ENCODE measurements at regions not wholly inside any gene's neighbourhood (a gene's known extent, or its start where the extent isn't known, plus 50 kb on each side); places are given as distances from the start of the nearest gene placed in this dataset.
"Not testable (repeated sequence)": the region's sequence is repeated elsewhere in the genome, so short reads cannot be mapped to it uniquely, and the experiment has no call there.

DNA sequence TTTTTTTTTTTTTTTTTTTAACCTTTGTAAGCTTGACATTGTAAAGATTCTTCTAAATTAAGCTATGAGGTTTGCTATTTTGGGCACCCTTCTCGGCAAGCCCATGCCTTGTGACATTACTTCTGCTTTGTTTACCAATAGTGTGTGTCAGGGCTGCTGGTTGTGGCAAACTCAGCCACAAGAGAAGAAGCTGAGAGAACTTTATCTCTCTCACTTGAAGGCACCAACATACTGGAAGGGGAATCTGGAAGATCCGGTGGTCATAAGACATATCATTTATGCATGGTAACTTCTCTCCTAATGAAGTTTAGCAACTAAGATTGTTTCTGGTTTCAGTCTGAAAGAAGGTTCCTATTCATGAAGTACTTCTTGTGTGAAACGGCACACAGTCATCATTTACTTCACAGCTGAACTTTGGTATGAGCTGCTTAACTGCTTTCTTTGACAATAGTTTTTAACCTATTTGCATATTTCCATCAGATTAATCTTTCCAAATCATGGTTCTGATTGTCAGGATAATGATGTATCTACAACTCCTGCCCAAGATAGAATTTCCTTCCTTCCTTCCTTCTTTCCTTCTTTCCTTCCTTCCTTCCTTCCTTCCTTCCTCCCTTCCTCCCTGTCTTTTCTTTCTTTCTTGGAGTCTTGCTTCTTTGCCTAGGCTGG lies 189.3 kb downstream of the NFKBIZ start:
- no peak for DNase-seq

DNA sequence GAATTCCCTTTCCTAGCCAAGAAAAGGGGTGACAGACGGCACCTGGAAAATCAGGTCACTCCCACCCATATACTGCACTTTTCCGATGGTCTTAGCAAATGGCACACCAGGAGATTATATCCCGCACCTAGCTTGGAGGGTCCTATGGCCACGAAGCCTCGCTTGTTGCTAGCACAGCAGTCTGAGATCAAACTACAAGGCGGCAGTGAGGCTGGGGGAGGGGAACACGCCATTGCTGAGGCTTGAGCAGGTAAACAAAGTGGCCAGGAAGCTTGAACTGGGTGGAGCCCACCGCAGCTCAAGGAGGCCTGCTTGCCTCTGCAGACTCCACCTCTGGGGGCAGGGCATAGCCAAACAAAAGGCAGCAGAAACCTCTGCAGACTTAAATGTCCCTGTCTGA lies 190.8 kb downstream of the NFKBIZ start:
- not testable (repeated sequence) for DNase-seq

DNA sequence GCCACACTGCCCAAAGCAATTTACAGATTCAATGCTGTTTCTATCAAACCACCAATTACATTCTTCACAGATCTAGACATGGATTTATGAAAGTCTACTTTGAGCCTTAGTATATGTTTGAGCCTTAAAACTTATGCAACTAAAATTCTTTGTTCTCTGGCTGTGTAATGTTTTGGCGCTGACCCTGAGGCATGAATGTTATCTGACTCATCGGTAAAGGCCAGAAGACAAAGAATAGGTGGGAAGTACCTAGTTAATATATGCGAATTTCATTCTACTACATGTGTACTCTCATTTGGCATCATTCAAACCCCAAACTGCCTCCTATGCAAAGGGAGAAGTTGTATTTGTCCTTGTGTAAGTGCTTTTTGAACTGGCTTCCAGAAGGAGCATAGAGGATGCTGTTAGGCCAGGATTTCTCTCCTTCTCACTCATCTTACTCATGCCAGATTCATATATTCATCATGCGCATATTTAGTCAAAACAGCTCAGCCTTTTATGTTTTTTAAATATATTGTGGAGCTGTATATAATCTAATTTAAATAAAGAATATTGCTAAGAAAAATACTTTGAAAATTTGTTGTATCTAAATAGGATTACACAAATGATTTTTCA lies 204.2 kb downstream of the NFKBIZ start:
- no peak for DNase-seq

GRCh38 chr3:102054543-102055080 lies 205.3 kb downstream of the NFKBIZ start:
- peak; percentile 23 for DNase-seq

GRCh38 chr3:102057781-102058421 lies 208.6 kb downstream of the NFKBIZ start:
- DNase-seq = no peak

DNA sequence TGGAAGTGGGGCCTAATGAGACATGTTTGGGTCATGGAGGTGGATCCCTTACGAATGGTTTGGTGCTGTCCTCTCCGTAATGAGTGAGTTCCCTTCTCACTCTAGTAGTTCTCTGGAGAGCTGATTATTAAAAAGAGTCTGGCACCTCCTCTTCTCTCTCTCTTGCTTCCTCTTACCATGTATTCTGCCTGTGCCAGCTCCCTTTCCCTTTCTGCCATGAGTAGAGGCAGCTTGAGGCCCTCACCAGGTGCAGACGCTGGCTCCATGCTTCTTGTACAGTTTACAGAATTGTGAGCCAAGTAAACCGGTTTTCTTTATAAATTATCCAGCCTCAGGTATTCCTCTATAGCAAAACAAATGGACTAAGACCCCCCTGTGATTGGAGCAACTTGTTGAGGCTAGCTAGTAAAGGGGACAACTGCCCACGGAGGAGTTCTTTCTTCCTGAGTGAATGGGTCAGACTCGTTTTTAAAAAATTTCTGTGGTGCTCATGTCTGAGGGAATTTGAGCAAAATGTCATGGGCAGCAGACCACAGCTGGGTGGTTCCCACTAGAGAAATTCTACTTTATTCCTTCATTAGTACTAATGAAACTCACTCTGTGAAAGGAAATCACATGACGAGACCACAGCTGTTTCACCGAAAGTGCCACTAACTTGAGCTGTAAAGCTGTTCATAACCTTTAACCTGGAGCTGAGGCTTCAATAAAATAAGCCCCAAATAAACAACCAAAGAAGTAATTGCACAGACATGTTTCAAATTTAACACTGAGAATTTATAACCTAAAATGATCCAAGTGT lies 210.0 kb downstream of the NFKBIZ start:
- no peak for DNase-seq

DNA sequence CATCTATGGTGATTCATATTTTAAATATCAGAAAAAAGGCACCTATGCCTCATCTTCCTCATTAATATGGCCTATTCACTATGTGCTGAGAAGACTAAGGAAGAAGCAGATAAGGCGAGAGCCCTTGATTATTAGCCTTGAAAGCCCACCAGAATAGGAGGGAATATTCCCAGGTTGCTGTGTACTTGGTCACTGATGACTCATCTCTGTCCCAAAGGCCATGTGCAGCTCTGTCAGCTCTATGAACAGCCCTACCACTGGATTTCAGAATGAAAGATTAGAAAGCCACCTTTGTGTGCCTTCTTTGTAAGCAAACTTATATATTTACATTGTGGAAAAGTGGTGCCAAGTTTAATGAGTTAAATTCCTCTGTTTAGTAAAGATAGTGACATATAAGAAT lies 211.5 kb downstream of the NFKBIZ start:
- no peak for DNase-seq

DNA sequence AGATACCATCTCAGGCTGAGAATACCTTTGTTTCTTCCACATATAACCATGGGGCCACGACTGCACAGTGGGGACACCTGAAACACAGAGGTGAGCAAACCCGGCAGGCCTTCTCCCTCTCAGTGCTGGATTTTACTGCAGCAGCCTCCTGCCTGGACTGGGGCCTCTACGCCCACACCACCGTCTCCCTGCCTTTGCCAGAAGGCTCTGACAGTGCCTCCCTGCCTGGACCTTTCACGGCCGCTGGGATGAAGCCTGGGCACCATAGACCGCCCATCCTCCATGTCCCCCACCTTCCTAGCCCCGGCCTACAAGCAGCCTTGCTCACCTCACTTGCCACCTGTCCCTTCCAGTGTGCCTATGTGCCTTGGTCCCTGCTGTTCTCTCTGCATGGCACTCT lies 214.3 kb downstream of the NFKBIZ start:
- no peak for DNase-seq

GRCh38 chr3:102066470-102066869 lies 217.2 kb downstream of the NFKBIZ start:
- no peak for DNase-seq

GRCh38 chr3:102068327-102068726 lies 219.0 kb downstream of the NFKBIZ start:
- no peak for DNase-seq

DNA sequence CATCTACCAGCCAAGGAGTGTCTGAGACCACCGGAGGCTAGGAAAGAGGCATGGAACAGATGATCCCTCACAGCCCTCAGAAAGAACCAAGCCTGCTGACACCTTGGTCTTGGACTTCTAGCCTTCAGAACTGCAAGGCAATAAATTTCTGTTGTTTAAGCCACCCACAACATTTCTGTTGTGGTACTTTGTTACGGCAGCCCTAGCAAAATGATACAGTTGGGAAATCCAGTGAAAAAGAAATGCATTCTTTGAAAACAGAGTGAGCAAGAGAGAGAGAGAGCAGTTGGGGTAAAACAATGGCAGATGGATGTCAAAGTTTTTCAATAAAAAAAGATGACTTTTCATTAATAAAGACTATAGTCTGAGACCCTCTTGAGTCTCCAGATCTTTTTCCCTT lies 219.4 kb downstream of the NFKBIZ start:
- DNase-seq = no peak

DNA sequence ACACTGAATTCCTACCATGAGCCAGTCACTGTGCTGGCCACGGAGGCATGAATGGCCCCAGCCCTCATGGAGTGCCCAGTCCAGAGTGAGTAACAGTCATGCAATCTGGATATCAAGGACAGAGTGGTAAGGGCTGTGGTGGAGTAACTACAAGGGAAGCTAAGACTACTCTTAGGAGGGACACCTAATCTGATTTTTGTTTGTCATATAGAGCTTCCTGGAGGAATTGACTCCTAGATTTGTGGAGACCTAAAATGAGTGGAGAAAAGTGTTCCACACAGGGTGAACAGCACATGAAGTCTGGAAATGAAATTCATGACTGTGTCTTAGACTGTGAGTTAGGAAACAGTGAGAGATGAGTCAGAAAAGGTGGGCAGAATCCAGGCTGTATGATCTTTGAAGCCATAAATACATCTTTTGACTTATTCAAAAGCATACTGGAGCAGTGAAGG lies 219.9 kb downstream of the NFKBIZ start:
- DNase-seq = no peak

- no peak for DNase-seq
Measured at GRCh38 chr3:102074946-102075345, 225.6 kb downstream of the NFKBIZ start.

- no peak for DNase-seq
Measured at GRCh38 chr3:102078401-102078800, 229.1 kb downstream of the NFKBIZ start.

DNA sequence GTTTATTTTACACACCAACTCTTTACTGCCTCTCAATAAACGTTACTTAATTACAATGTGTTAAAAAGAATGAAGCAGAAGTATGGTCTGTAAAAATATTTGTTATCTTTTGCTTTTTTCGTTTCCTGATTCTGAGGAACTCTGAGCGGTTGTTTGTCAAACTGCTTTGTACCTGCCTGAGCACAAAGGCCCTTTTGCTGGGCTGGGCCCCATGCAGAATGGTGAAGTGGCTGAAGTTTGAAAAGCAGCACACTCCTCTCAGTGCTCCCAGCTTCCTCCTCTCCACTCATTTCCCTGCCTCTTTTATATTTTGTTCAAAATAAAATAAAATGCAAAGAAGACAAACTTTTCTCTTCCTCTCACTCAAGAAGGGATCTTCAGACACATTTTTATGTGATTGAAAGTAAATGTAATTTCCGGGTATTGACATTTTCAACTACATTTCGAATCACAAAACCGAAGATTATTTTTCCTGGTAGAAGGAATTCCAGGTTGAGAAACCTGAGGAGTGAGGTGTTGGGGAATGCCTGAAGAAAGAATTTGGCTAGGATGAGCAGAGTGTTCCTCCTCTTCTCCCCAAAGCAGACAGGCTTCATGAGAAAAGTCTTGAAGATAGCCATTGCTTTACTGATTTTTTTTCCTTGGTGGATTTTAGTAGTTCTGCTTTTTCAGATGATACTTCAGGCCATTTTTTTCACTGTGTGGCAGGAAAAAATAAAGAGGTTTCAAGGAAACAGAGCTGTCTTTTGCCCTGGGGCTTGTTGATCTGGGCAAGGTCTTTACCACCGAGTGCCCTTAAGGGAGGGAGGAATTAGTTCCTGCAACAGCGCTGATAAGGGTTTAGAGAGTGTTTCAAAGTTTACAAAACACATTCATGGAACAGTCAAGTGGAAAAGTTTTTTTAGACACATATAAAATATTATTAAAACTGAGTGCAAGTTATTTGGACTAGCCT lies 229.8 kb downstream of the NFKBIZ start:
- DNase-seq = no peak

GRCh38 chr3:102079809-102080197 lies 230.5 kb downstream of the NFKBIZ start:
- no peak for DNase-seq

GRCh38 chr3:102081572-102082289 lies 232.4 kb downstream of the NFKBIZ start:
- no peak for DNase-seq

DNA sequence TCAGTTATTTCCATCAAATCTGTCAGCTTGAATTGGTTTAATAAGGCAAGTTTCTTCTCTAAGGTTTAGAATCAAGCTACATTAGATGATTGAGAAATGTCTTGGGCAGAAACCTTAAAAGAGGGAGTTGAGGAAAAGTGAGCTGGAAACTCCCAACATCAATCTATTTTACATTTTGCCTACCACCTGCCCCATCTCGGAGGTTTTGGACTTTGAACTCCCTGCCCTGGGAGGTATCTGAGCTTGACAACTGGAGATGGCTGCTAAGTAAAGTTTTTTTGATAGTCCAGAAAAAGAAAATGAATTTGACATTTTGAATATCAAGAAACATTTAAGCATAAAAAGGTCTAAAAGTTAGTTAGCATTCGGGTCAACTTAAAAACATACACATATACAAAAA lies 234.2 kb downstream of the NFKBIZ start:
- DNase-seq = no peak

DNA sequence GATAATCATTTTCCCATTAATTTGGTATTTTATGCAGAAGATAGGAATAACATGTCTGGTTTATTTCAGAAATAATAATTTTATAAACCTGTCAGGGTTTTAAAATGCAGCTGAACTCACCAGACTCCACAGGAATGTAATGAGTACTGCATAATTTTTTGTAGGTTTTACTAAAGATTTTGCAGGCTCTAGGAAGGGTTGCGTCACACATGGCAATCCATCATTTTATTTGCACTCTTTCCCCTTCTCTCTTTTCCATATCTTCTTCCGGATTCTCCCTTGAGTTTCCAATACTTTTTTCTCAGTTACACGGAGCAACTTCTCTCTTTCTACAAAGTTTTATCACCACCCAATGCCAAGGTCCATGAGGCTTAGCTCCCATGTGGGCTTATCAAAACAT lies 234.7 kb downstream of the NFKBIZ start:
- DNase-seq = no peak

DNA sequence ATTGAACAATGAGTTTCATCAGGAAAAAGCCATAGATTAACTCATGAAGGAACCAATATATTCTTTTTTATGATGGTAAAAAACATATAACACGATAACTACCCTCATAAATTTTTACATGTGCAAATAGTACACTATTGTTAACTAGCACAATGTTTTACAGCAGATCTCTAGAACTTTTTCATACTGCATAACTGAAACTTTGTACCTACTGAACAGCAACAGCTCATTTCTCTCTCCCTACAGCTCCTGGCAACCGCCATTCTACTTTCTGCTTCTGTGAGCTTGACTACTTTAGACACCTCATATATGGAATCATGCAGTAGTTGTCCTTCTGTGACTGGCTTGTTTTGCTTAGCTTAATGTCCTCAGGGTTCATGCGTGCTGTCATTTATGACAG lies 235.4 kb downstream of the NFKBIZ start:
- DNase-seq = no peak

DNA sequence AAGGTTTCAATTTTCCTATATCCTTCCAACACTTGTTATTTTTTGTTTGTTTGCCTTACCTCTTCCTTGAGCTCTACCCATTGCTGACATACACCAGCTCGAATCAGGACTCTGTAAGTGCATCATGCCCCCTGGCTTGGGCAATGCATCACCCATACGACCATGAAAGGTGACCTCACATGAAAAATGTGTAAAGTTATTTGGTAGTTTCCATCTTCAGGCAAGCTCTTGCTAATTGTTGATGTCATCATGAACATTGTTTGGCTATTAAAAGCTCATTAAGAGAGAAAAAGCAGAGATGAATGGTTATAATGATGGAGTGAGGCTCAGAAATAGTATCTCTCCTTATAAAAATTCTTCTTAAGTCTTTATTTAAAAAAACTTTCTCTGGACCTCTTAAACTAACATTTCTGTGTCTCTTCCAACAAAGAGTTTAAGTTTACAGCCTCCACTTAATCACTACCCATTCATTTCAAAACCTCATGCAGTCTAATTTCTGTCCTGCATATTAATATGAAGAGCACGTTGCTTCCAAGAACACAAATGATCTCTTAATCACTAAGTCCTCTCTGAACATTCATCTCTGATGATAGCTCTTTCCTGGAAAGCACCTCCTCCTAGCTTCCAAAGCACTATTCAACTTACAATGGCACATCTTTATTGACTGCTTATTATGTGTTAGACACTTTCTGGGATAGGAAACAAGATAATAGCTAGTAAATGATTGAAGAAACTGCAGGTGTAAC lies 236.3 kb downstream of the NFKBIZ start:
- DNase-seq = no peak
